Neural progenitor cell (in vitro differentiated cells): ENCODE measurements at regions not wholly inside any gene's neighbourhood (a gene's known extent, or its start where the extent isn't known, plus 50 kb on each side); places are given as distances from the start of the nearest gene placed in this dataset.
A peak's percentile ranks its signal among the peaks of the same experiment; 100 is the strongest.
"Not testable (repeated sequence)": the region's sequence is repeated elsewhere in the genome, so short reads cannot be mapped to it uniquely, and the experiment has no call there.

Experiments
- DNase-seq: peaks from one replicate; pipeline ENCODE4 v3.0.0-alpha.2; 2016; ENCODE audit warnings: low spot score
- H2AFZ ChIP-seq: fragments of 200-600 bp; sonication (generic); replicated peaks from 2 replicates; pipeline ENCODE4 v1.6.1; 2016; ENCODE audit warnings: antibody characterized with exemption
- H3F3A ChIP-seq: fragments of 200-600 bp; sonication (generic); 2 replicates; pipeline ENCODE4 v1.6.1; 2016; ENCODE audit warnings: antibody characterized with exemption, low read depth
- H3K27ac ChIP-seq: fragments of 200-600 bp; sonication (generic); 2 replicates; pipeline ENCODE4 v1.5.1; 2016; ENCODE audit warnings: mild to moderate bottlenecking
- H3K27me3 ChIP-seq: fragments of 200-600 bp; sonication (generic); 2 replicates; pipeline ENCODE4 v1.6.1; 2016; ENCODE audit warnings: mild to moderate bottlenecking, moderate library complexity
- H3K36me3 ChIP-seq: fragments of 200-600 bp; sonication (generic); 2 replicates; pipeline ENCODE4 v1.5.1; 2016
- H3K4me1 ChIP-seq: fragments of 200-600 bp; sonication (generic); 2 replicates; pipeline ENCODE4 v1.6.1; 2016; ENCODE audit warnings: mixed run types
- H3K4me2 ChIP-seq: fragments of 200-600 bp; sonication (generic); 2 replicates; pipeline ENCODE4 v1.6.1; 2016
- H3K4me3 ChIP-seq: fragments of 200-600 bp; sonication (generic); 2 replicates; pipeline ENCODE4 v1.5.1; 2016
- H3K79me2 ChIP-seq: fragments of 200-600 bp; sonication (generic); 2 replicates; pipeline ENCODE4 v1.6.1; 2016; ENCODE audit warnings: low read depth
- H3K9ac ChIP-seq: fragments of 200-600 bp; sonication (generic); 2 replicates; pipeline ENCODE4 v1.6.1; 2016
- H3K9me3 ChIP-seq: fragments of 200-600 bp; sonication (generic); 2 replicates; pipeline ENCODE4 v1.5.1; 2016; ENCODE audit warnings: low read depth
- H4K20me1 ChIP-seq: fragments of 200-600 bp; sonication (generic); 2 replicates; pipeline ENCODE4 v1.6.1; 2016; ENCODE audit warnings: low read depth
- H3K27ac Mint-ChIP-seq: 3 replicates; pipeline ENCODE4 v1.8.0; 2021; ENCODE audit warnings: mixed read lengths
- H3K27me3 Mint-ChIP-seq: 2 replicates; pipeline ENCODE4 v1.8.0; 2022; ENCODE audit warnings: low read depth, mild to moderate bottlenecking, inconsistent platforms, moderate library complexity, mixed read lengths; ENCODE audit not compliant: insufficient read depth
- H3K36me3 Mint-ChIP-seq: 3 replicates; pipeline ENCODE4 v1.8.0; 2021; ENCODE audit warnings: mixed read lengths
- H3K4me1 Mint-ChIP-seq: 3 replicates; pipeline ENCODE4 v1.8.0; 2021; ENCODE audit warnings: mixed read lengths
- H3K4me3 Mint-ChIP-seq: 3 replicates; pipeline ENCODE4 v1.8.0; 2021; ENCODE audit warnings: mild to moderate bottlenecking, moderate library complexity, mixed read lengths
- H3K9me3 Mint-ChIP-seq: 3 replicates; pipeline ENCODE4 v1.8.0; 2020; ENCODE audit warnings: mixed read lengths
- EZH2 ChIP-seq: fragments of 200-600 bp; sonication (generic); IDR thresholded peaks from 2 replicates; pipeline ENCODE4 v1.6.1; 2017; ENCODE audit warnings: antibody characterized with exemption, mild to moderate bottlenecking, moderate library complexity
- EZH2phosphoT487 ChIP-seq: fragments of 200-600 bp; sonication (generic); IDR thresholded peaks from 2 replicates; pipeline ENCODE4 v1.6.1; 2017; ENCODE audit warnings: antibody characterized with exemption
- TF ChIP-seq, protein P1 (sequence below): fragments of 200-600 bp; sonication (generic); IDR thresholded peaks from 2 replicates; pipeline ENCODE4 v1.5.1; 2017; ENCODE audit warnings: antibody characterized with exemption, mild to moderate bottlenecking

GRCh38 chr6:27700337-27700736, 211.9 kb downstream of the OR2B2 start:
- Histone ChIP-seq H3K4me3 (no peak overlapping the region), H3K27ac (no peak overlapping the region), H2AFZ (no peak overlapping the region), H3K27me3 (no peaks in the 10 kb centered on the region), H3K4me2 (no peak overlapping the region), H4K20me1 (no peaks in the 10 kb centered on the region), H3K9ac (no peak overlapping the region), H3K79me2 (peaks cover 9% of the 10 kb centered on the region), H3F3A (no peaks in the 10 kb centered on the region), H3K36me3 (no peaks in the 10 kb centered on the region), H3K4me1 (no peaks in the 10 kb centered on the region), H3K9me3 (no peaks in the 10 kb centered on the region)
- TF ChIP-seq EZH2phosphoT487 = no peak
- TF ChIP-seq EZH2 = no peak
- TF ChIP-seq, protein P1, sequence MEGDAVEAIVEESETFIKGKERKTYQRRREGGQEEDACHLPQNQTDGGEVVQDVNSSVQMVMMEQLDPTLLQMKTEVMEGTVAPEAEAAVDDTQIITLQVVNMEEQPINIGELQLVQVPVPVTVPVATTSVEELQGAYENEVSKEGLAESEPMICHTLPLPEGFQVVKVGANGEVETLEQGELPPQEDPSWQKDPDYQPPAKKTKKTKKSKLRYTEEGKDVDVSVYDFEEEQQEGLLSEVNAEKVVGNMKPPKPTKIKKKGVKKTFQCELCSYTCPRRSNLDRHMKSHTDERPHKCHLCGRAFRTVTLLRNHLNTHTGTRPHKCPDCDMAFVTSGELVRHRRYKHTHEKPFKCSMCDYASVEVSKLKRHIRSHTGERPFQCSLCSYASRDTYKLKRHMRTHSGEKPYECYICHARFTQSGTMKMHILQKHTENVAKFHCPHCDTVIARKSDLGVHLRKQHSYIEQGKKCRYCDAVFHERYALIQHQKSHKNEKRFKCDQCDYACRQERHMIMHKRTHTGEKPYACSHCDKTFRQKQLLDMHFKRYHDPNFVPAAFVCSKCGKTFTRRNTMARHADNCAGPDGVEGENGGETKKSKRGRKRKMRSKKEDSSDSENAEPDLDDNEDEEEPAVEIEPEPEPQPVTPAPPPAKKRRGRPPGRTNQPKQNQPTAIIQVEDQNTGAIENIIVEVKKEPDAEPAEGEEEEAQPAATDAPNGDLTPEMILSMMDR = no peak
- no peak overlapping the region for H3K27ac Mint-ChIP-seq
- H3K9me3 Mint-ChIP-seq = no peaks in the 10 kb centered on the region
- no peaks in the 10 kb centered on the region for H3K27me3 Mint-ChIP-seq
- no peak for DNase-seq
- H3K4me3 Mint-ChIP-seq = no peak overlapping the region
- no peaks in the 10 kb centered on the region for H3K4me1 Mint-ChIP-seq
- peaks cover 8% of the 10 kb centered on the region for H3K36me3 Mint-ChIP-seq

GRCh38 chr6:27694547-27694874, 217.7 kb downstream of the OR2B2 start:
- peaks cover 10% of the 10 kb centered on the region for H3K4me1 Mint-ChIP-seq
- H3K9ac ChIP-seq = no peak overlapping the region
- peak overlapping the region; percentile 92 for H3K4me3 Mint-ChIP-seq
- H4K20me1 ChIP-seq = no peaks in the 10 kb centered on the region
- TF ChIP-seq, protein P1 = no peak
- no peaks in the 10 kb centered on the region for H3K36me3 ChIP-seq
- DNase-seq = no peak
- H3K9me3 ChIP-seq = no peaks in the 10 kb centered on the region
- no peaks in the 10 kb centered on the region for H3K27me3 ChIP-seq
- peaks cover 15% of the 10 kb centered on the region for H3F3A ChIP-seq
- peaks cover 20% of the 10 kb centered on the region for H3K79me2 ChIP-seq
- peaks cover 2% of the 10 kb centered on the region for H3K27me3 Mint-ChIP-seq
- H3K9me3 Mint-ChIP-seq = no peaks in the 10 kb centered on the region
- H3K27ac Mint-ChIP-seq = no peak overlapping the region
- peak overlapping the region; percentile 62 for H3K4me3 ChIP-seq
- H3K4me1 ChIP-seq = no peaks in the 10 kb centered on the region
- H3K27ac ChIP-seq = no peak overlapping the region
- peaks cover 3% of the 10 kb centered on the region for H3K36me3 Mint-ChIP-seq
- peak overlapping the region; percentile 92 for H2AFZ ChIP-seq
- H3K4me2 ChIP-seq = peak overlapping the region; percentile 84

- no peak overlapping the region for H3K9ac ChIP-seq
- peak overlapping the region; percentile 92 for H2AFZ ChIP-seq
- H3K27me3 Mint-ChIP-seq = peaks cover 4% of the 10 kb centered on the region
- peak overlapping the region; percentile 62 for H3K4me3 ChIP-seq
- peak; percentile 62 for DNase-seq
- no peaks in the 10 kb centered on the region for H3K9me3 ChIP-seq
- no peaks in the 10 kb centered on the region for H4K20me1 ChIP-seq
- H3K36me3 ChIP-seq = no peaks in the 10 kb centered on the region
- H3K4me1 Mint-ChIP-seq = peaks cover 13% of the 10 kb centered on the region
- no peak for TF ChIP-seq EZH2
- TF ChIP-seq, protein P1 = no peak
- no peak for TF ChIP-seq EZH2phosphoT487
- H3K27ac Mint-ChIP-seq = peak overlapping the region; percentile 51
- peak overlapping the region; percentile 92 for H3K4me3 Mint-ChIP-seq
- peaks cover 3% of the 10 kb centered on the region for H3K36me3 Mint-ChIP-seq
- H3F3A ChIP-seq = peaks cover 19% of the 10 kb centered on the region
- H3K9me3 Mint-ChIP-seq = no peaks in the 10 kb centered on the region
- no peaks in the 10 kb centered on the region for H3K27me3 ChIP-seq
- H3K4me2 ChIP-seq = peak overlapping the region; percentile 84
- peaks cover 20% of the 10 kb centered on the region for H3K79me2 ChIP-seq
- H3K4me1 ChIP-seq = no peaks in the 10 kb centered on the region
- H3K27ac ChIP-seq = no peak overlapping the region
Measured at GRCh38 chr6:27693766-27694546, 218.2 kb downstream of the OR2B2 start.

- Mint-ChIP-seq H3K4me3 (peak overlapping the region; percentile 5), H3K4me1 (peaks cover 22% of the 10 kb centered on the region)
- not testable (repeated sequence) for H3K36me3 Mint-ChIP-seq
Measured at GRCh38 chr6:27692133-27692532, 219.2 kb upstream of the ZNF184 start.

More at GRCh38 chr6:27692133-27692532, 219.2 kb upstream of the ZNF184 start:
- not testable (repeated sequence) for H3K27ac Mint-ChIP-seq, DNase-seq, H3K36me3 ChIP-seq, H3K4me1 ChIP-seq, H3K9me3 ChIP-seq, H3K4me2 ChIP-seq, H3K27me3 ChIP-seq, H4K20me1 ChIP-seq, H3K9ac ChIP-seq, H3K27ac ChIP-seq, H2AFZ ChIP-seq, H3K4me3 ChIP-seq, H3K9me3 Mint-ChIP-seq
- peaks cover 15% of the 10 kb centered on the region for H3K27me3 Mint-ChIP-seq
- H3K79me2 ChIP-seq = peaks cover 20% of the 10 kb centered on the region
- H3F3A ChIP-seq = peaks cover 37% of the 10 kb centered on the region
